ENCODE measurements at regions not wholly inside any gene's neighbourhood (a gene's known extent, or its start where the extent isn't known, plus 50 kb on each side); places are given as distances from the start of the nearest gene placed in this dataset.

DNA sequence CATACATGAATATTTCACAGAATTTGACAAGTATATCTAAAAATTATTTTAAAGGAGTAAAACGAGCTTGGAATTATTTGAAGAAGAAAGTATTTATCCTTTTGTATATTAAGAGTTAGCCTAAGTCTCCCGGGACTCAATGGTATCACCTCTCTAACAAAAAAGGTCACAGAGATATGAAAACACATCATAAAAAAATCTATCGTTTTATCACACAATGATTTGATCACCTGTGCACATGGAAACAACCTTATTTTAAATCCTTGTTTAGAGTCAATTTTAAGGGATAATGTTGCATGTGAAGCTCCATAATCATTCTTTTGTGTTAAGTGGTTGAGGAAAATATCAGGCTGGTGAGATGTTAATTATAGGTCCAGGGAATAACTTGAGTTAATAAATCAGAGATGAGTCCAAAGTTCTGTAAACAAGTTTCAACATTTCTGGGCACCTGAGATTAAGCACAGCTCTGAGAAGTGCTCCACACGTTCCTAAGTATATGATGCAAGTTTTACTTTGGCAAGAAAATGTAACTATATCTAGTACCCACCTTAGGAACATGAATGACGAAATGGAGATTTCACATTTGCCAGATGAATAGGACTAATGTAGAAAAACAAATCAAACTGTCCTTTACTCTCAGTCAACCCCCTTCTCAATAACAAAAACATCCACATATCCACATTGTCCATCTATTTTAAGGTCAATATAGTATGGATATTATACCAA, 148.5 kb upstream of the AKR1E2 start:
- POLR2A ChIA-PET: no interaction called here

DNA sequence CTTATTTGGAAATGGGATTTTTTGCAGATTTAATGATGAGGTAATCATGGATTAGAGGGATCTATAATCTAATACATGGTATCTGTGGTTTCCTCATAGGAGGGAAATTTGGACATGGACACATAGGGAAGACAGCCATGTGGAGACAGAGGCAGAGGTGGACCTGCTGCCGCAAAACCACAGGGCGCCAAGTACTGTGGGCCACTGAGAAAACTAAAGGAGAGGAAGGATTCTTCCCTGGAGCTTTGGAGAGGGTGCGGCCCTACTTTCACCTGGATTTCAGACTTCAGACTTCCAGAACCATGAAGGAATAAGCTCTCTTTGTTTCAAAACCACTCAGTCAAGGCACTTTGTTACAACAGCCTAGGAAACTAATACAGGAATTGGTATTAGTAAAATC, 149.4 kb upstream of the AKR1E2 start:
- TF ChIP-seq, protein P1, sequence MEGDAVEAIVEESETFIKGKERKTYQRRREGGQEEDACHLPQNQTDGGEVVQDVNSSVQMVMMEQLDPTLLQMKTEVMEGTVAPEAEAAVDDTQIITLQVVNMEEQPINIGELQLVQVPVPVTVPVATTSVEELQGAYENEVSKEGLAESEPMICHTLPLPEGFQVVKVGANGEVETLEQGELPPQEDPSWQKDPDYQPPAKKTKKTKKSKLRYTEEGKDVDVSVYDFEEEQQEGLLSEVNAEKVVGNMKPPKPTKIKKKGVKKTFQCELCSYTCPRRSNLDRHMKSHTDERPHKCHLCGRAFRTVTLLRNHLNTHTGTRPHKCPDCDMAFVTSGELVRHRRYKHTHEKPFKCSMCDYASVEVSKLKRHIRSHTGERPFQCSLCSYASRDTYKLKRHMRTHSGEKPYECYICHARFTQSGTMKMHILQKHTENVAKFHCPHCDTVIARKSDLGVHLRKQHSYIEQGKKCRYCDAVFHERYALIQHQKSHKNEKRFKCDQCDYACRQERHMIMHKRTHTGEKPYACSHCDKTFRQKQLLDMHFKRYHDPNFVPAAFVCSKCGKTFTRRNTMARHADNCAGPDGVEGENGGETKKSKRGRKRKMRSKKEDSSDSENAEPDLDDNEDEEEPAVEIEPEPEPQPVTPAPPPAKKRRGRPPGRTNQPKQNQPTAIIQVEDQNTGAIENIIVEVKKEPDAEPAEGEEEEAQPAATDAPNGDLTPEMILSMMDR (IDR thresholded peaks at IDR 0.05; ENCODE audit: control extremely low read depth, extremely low read depth, low read depth, missing control alignments): no peak
- ChIA-PET CTCF (interaction anchor here (1.3 to 1.7 kb wide), 2 partner anchors 9 to 20 kb away, joined by 3 to 10 read pairs; no protein-coding TSS in a partner anchor), POLR2A (no interaction called here)
- DNase-seq (ENCODE audit: extremely low spot score): no peak

More for the DNA sequence above, 148.5 kb upstream of the AKR1E2 start:
- CTCF ChIA-PET: interaction anchor here (0.8 to 1.7 kb wide), 3 partner anchors 8 to 21 kb away, joined by 3 to 10 read pairs (median 3); no protein-coding TSS in a partner anchor
- no peak for DNase-seq (ENCODE audit: extremely low spot score)
- TF ChIP-seq, protein P1 (IDR thresholded peaks at IDR 0.05; ENCODE audit: control extremely low read depth, extremely low read depth, low read depth, missing control alignments): no peak

DNA sequence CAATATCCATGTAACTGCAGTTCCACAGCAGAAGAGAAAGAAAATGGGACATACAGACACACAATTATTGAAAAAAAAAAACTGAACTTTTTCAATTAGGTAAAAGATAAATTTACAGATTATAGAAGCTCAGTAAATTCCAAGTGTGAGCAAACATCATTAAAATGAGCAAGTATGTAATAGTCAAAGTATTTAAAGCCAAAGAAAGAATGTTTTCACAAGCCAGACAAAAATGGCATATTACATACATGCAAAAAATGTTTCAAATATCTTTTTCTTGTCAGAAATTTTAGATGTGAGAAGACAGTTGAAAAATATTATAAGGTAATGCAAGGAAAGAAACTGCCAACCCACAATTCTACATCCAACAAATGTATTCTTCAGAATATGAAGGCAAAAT, 150.2 kb upstream of the AKR1E2 start:
- CTCF ChIA-PET: no interaction called here
- POLR2A ChIA-PET: no interaction called here
- no peak for DNase-seq (ENCODE audit: extremely low spot score)
- TF ChIP-seq, protein P1 (IDR thresholded peaks at IDR 0.05; ENCODE audit: control extremely low read depth, extremely low read depth, low read depth, missing control alignments): no peak

DNA sequence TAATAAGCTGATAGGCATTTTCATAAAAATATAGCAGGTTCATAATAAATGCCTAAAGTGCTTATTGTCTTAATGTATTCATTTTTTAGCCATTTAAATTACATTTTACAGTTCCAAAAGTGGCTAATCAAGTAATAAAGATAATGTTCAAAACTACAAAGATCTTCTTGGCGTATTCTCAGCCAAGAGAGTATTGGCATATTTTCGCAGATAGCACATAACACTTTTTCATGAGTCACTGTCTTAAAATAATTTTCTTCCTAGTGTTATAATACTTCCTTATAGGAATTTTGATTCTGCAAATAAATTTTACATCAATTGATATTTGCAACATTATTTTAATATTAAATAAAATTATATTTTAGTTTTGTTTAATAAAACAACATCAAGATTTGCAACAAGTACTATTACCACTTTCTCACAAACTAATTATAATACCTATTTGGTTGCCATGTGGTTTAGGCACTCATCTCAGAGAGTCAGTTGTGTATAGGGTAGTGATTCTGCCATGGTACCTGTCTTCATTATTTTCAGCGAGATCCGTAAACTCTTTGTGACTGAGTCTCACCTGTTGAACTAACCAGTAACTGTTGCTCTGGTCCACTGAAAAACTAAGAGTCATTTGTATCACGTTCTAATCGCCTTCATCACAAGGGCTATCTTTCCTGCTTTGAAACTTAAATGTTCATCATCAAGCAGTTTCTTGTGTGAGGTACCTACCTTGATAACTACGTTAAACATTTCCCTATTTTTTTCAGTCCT, 152.5 kb upstream of the AKR1E2 start:
- POLR2A ChIA-PET: no interaction called here
- TF ChIP-seq, protein P1 (IDR thresholded peaks at IDR 0.05; ENCODE audit: control extremely low read depth, extremely low read depth, low read depth, missing control alignments): no peak
- CTCF ChIA-PET: no interaction called here
- no peak for DNase-seq (ENCODE audit: extremely low spot score)

DNA sequence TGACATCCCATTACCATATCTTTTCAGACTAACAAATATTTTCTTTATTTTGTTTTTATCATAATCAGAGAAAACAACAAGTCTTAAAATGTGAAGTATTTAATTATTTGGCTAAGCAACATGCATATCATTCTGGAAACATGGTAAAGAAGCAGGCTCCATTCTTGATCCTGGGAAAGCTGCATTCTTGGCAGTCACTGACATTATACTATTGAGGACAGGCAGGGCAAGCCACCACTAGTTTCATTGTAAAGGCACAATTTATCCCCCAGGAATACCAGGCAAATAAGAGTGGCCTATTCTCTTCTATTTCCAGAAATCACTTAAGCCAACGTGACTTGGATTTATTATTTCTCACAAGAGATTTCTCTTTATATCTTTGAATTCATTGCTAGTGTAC, 153.8 kb upstream of the AKR1E2 start:
- ChIA-PET POLR2A (no interaction called here), CTCF (interaction anchor here (0.9 kb wide), 1 partner anchor 15 kb away, joined by 4 read pairs; no protein-coding TSS in a partner anchor)
- TF ChIP-seq, protein P1 (IDR thresholded peaks at IDR 0.05; ENCODE audit: control extremely low read depth, extremely low read depth, low read depth, missing control alignments): no peak
- DNase-seq (ENCODE audit: extremely low spot score): no peak

DNA sequence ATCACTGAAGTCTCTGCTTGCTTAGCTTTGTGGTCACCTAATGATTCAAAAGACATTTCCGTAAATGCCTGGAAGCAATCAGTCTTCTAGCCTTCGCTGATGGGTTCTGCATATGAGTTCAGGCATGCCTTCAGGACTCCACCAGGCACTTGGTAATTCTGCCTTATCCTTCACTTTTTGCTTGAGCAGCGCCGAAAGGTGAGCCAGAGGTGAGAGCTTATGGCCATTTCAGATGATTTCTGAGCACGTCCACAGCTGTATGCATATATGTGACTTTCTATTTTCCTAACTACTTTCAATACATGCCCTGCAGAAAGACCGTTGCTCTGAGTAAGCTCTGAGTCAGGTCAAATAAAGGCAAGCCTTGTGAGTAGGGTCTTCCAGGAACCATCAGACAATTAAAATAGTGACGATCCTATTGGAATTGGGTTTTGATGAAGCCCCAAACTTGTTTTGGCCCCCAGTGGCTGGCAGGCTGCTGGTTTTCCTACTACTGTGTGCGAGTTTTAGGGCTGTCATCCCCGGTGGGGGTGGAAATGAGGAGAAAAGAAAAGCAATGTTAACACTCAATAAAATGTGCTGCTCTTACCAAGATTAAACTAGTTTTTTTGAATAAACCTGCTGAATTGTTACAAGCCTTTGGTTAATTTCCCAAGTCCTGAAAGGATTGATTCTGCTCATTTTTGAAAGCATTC, 154.4 kb upstream of the AKR1E2 start:
- TF ChIP-seq, protein P1 (IDR thresholded peaks at IDR 0.05; ENCODE audit: control extremely low read depth, extremely low read depth, low read depth, missing control alignments): no peak
- DNase-seq (ENCODE audit: extremely low spot score): no peak
- POLR2A ChIA-PET: no interaction called here
- CTCF ChIA-PET: interaction anchor here (0.9 kb wide), 1 partner anchor 17 kb away, joined by 3 read pairs; no protein-coding TSS in a partner anchor

Measured in GM10248 (cell line).